Hepatic stellate cell (primary cell): ENCODE measurements at regions not wholly inside any gene's neighbourhood (a gene's known extent, or its start where the extent isn't known, plus 50 kb on each side); places are given as distances from the start of the nearest gene placed in this dataset.

Source experiments
- DNase-seq: peaks from one replicate; pipeline ENCODE4 v3.0.0; 2011; ENCODE audit warnings: low spot score

GRCh38 chr3:156620901-156621300 is 53.5 kb upstream of the TIPARP start:
- no peak for DNase-seq

GRCh38 chr3:156620260-156620659 is 54.1 kb upstream of the TIPARP start:
- DNase-seq, result no peak

- DNase-seq, result peak; percentile 32
These were observed 55.0 kb upstream of the TIPARP start for GRCh38 chr3:156619376-156619775.

GRCh38 chr3:156617781-156618180 is 56.6 kb upstream of the TIPARP start:
- DNase-seq, result no peak

- DNase-seq, result no peak
These were observed 57.2 kb upstream of the TIPARP start for GRCh38 chr3:156617145-156617544.

GRCh38 chr3:156615592-156616173 is 58.7 kb upstream of the TIPARP start:
- peak; percentile 16 for DNase-seq

GRCh38 chr3:156614642-156615511 is 59.5 kb upstream of the TIPARP start:
- DNase-seq, result no peak

- no peak for DNase-seq
These were observed 58.0 kb upstream of the SSR3 start for GRCh38 chr3:156612903-156613302.

- no peak for DNase-seq
These were observed 57.1 kb upstream of the SSR3 start for GRCh38 chr3:156611870-156612494.

- no peak for DNase-seq
These were observed 55.2 kb upstream of the SSR3 start for GRCh38 chr3:156610154-156610553.

GRCh38 chr3:156609546-156609945 is 54.6 kb upstream of the SSR3 start:
- no peak for DNase-seq

- DNase-seq, result no peak
These were observed 53.9 kb upstream of the SSR3 start for GRCh38 chr3:156608601-156609514.

GRCh38 chr3:156606729-156607128 is 51.8 kb upstream of the SSR3 start:
- no peak for DNase-seq

GRCh38 chr3:156605686-156606605 is 51.0 kb upstream of the SSR3 start:
- peak; percentile 77 for DNase-seq

GRCh38 chr3:156604642-156605144 is 49.8 kb upstream of the SSR3 start:
- no peak for DNase-seq
